ENCODE measurements at regions not wholly inside any gene's neighbourhood (a gene's known extent, or its start where the extent isn't known, plus 50 kb on each side); places are given as distances from the start of the nearest gene placed in this dataset.

DNA sequence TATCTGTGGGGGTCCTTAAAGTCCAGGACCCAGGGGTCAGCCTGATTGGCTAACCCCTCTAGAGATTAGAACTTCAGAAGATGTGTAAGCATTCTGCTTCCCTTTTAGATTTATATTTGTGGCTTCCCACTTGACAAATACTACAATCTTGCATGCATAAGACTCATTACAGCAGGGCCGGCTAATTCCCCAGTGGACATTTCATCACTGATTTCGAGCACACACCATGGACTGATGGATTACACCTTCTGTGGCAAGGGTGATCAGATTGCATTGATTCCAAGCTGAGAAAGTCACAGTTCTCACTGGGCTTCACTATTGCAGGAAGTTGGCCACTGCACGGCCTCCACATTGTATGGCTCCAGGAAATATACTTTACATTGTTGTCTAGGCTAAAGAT lies 65.8 kb upstream of the DAPK1 start:
- no peak overlapping the region for H3K4me3 ChIP-seq
- H3K9me3 ChIP-seq = no peaks in the 10 kb centered on the region
- H3K4me1 ChIP-seq = no peaks in the 10 kb centered on the region
- no peaks in the 10 kb centered on the region for H3K27me3 ChIP-seq
- TF ChIP-seq POLR2A (IDR thresholded peaks at IDR 0.05) = no peak
- no peak for TF ChIP-seq CTCF (IDR thresholded peaks at IDR 0.05)
- intact Hi-C loops (cut with DNase I; ENCODE audit: low total_unique reads) = no loop called here
- DNase-seq = no peak
- WGBS, 2 donors = 89 to 91% methylated on average over 3 of the region's 3 CpGs
- no peaks in the 10 kb centered on the region for H3K36me3 ChIP-seq (ENCODE audit: low read depth, missing control alignments)
- no peak overlapping the region for H3K27ac ChIP-seq

DNA sequence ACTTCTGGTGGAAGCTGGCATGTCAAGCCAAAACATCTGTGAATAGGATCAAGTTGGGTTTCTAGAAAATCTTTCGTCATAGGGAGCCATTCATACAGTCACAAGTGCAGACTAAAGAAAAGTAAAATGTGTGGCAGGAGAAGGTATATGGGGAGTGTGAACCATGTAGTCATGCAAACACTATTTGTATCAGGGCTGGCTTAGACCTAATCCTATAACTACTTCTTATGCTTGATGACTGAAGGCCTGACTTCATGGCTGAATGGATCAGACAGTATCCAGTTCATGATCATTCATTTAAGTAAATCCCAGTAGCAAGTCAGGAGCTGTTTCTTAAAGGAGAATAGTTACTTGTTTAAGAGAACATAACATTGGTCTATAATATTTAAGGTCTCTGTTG lies 63.8 kb upstream of the DAPK1 start:
- DNase-seq = no peak
- Histone ChIP-seq H3K4me1 (no peaks in the 10 kb centered on the region), H3K27me3 (no peaks in the 10 kb centered on the region), H3K4me3 (no peak overlapping the region), H3K36me3 (ENCODE audit: low read depth, missing control alignments) (no peaks in the 10 kb centered on the region), H3K9me3 (no peaks in the 10 kb centered on the region), H3K27ac (no peak overlapping the region)
- WGBS, 2 donors = 86 to 92% methylated on average over 1 of the region's 1 CpG
- intact Hi-C loops (cut with DNase I; ENCODE audit: low total_unique reads) = no loop called here
- TF ChIP-seq CTCF (IDR thresholded peaks at IDR 0.05) (no peak), POLR2A (IDR thresholded peaks at IDR 0.05) (no peak)

GRCh38 chr9:87434366-87434765 lies 63.3 kb upstream of the DAPK1 start:
- no peaks in the 10 kb centered on the region for H3K36me3 ChIP-seq (ENCODE audit: low read depth, missing control alignments)
- no peak for TF ChIP-seq CTCF (IDR thresholded peaks at IDR 0.05)
- no peak for TF ChIP-seq POLR2A (IDR thresholded peaks at IDR 0.05)
- H3K27ac ChIP-seq = no peak overlapping the region
- no peaks in the 10 kb centered on the region for H3K4me1 ChIP-seq
- no peaks in the 10 kb centered on the region for H3K27me3 ChIP-seq
- intact Hi-C loops (cut with DNase I; ENCODE audit: low total_unique reads) = no loop called here
- WGBS, 2 donors = 91% methylated on average over 4 of the region's 4 CpGs
- H3K4me3 ChIP-seq = no peak overlapping the region
- no peaks in the 10 kb centered on the region for H3K9me3 ChIP-seq
- no peak for DNase-seq

DNA sequence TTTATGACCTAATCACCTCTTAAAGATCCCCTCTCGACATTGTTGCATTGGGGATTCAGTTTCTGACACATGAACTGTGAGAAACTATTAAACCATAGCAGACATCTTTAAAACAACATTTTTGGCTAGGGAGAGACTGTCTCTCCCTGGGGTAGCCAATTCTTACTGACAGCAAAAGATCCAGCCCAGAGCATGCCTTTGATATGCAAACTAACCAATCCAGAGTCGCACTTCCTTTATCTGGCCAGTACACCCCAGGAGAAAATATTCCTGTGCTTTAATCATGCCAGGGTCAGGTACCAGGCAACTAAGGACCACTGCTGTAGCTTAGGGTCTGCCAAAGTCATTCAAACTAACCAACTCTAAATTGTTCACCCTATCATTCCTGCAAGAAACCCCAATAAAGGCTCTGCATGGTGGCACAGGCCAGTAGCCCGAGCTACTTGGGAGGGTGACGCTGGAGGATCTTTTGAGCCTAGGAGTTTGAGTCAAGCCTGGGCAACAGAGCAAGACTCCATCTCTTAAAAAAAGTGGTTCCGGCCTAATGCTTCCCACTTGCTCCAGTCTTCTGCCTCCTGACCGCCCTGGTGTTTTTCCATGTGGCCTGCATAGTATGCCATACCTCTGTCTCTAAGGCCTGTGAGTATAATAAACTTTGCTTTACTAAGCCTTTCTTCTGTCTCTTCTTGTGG lies 62.3 kb upstream of the DAPK1 start:
- Histone ChIP-seq H3K4me3 (no peak overlapping the region), H3K27ac (no peak overlapping the region), H3K9me3 (no peaks in the 10 kb centered on the region), H3K4me1 (no peaks in the 10 kb centered on the region), H3K36me3 (ENCODE audit: low read depth, missing control alignments) (no peaks in the 10 kb centered on the region), H3K27me3 (no peaks in the 10 kb centered on the region)
- DNase-seq = no peak
- TF ChIP-seq CTCF (IDR thresholded peaks at IDR 0.05) (no peak), POLR2A (IDR thresholded peaks at IDR 0.05) (no peak)
- intact Hi-C loops (cut with DNase I; ENCODE audit: low total_unique reads) = no loop called here
- 78 to 86% methylated on average over 6 of the region's 6 CpGs for WGBS, 2 donors

DNA sequence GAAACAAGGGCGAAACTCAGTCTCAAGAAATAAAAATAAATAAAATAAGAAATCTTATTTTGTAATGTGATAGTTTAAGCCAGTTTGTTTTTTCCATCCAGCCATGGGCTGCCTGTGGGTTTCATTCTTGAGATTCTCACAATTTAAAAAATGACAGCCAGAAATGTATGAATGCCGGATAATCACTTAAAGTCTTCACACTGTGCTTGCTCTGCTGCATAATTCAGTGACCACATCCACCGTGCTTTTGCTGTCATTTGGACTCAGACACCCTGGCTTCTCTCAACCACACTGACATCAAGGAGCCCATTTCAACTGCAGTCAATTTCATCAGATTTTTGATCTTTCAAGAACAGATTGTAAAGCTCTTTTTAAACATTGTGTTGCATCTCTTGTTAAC lies 61.0 kb upstream of the DAPK1 start:
- Histone ChIP-seq H3K27me3 (no peaks in the 10 kb centered on the region), H3K27ac (no peak overlapping the region), H3K36me3 (ENCODE audit: low read depth, missing control alignments) (no peaks in the 10 kb centered on the region), H3K4me3 (no peak overlapping the region), H3K4me1 (no peaks in the 10 kb centered on the region), H3K9me3 (no peaks in the 10 kb centered on the region)
- no peak for DNase-seq
- intact Hi-C loops (cut with DNase I; ENCODE audit: low total_unique reads) = no loop called here
- WGBS, 2 donors = 90 to 92% methylated on average over 3 of the region's 3 CpGs
- TF ChIP-seq CTCF (IDR thresholded peaks at IDR 0.05) (no peak), POLR2A (IDR thresholded peaks at IDR 0.05) (no peak)

All from testis (tissue), 2 donors.